HepG2 (cell line): ENCODE measurements at regions not wholly inside any gene's neighbourhood (a gene's known extent, or its start where the extent isn't known, plus 50 kb on each side); places are given as distances from the start of the nearest gene placed in this dataset.
A peak's percentile ranks its signal among the peaks of the same experiment; 100 is the strongest.

Experiments
- ATAC-seq: fragments of 200-7000 bp; cut with Tn5 transposase; 3 replicates; pipeline ENCODE4 v1.9.1; 2020; ENCODE audit warnings: mild to moderate bottlenecking, moderate library complexity
- BruUV-seq: library from RNA; stranded (reverse); fragments of 400-500 nt; replicated peaks from 2 replicates; lab custom pipeline; 2021; lab: Mats Ljungman, UMichigan
- CTCF ChIA-PET: fragments of 300-600 bp; formaldehyde crosslinking; extraction: SDS; loops from one replicate; lab custom pipeline; 2021; ENCODE audit warnings: low total read pairs, inconsistent platforms, low intra/inter-chr PET ratio; lab: Yijun Ruan, JAX
- POLR2A ChIA-PET: fragments of 350-600 bp; sonication (Branson Sonifier 250); formaldehyde crosslinking; loops from one replicate; lab custom pipeline; 2020; ENCODE audit warnings: antibody characterized with exemption, inconsistent platforms; lab: Yijun Ruan, JAX
- DNase-seq: peaks from one replicate; pipeline ENCODE4 v3.0.0-alpha.2; 2015; ENCODE audit warnings: low spot score
- FAIRE-seq: peaks from 3 replicates; lab custom pipeline; 2011; peaks lifted over from hg19 to GRCh38; lab: Jason Lieb, UNC
- H2AFZ ChIP-seq: one replicate; pipeline ENCODE4 v1.6.1; 2011; ENCODE audit warnings: low read length, inconsistent platforms
- H3K27ac ChIP-seq: fragments of 300-600 bp; 3 replicates; pipeline ENCODE4 v1.8.0; 2011; ENCODE audit warnings: mixed run types, mild to moderate bottlenecking, mixed read lengths, low read length, inconsistent platforms; ENCODE audit not compliant: insufficient read depth; ENCODE audit errors: extremely low read length
- H3K27me3 ChIP-seq, 2 experiments: fragments of 200-600 bp in 1 of 2; 2 replicates in 1 of 2; 3 replicates in 1 of 2; pipeline versions ENCODE4 v1.6.0 to v1.8.0; 2011; ENCODE audit warnings: low read length in 2 of 2, mild to moderate bottlenecking in 2 of 2, moderate library complexity in 2 of 2, inconsistent platforms in 1 of 2; ENCODE audit not compliant: insufficient read depth in 2 of 2, control insufficient read depth in 1 of 2
- H3K36me3 ChIP-seq, 2 experiments: fragments of 200-600 bp in 1 of 2; replicated peaks in 1 of 2; 2 replicates in 1 of 2; 3 replicates in 1 of 2; pipeline versions ENCODE4 v1.5.1 to v1.8.0; 2011; ENCODE audit warnings: low read length in 2 of 2, inconsistent platforms in 1 of 2; ENCODE audit not compliant: insufficient read depth in 2 of 2, control insufficient read depth in 1 of 2
- H3K4me1 ChIP-seq: 2 replicates; pipeline ENCODE4 v1.5.1; 2012; ENCODE audit warnings: low read length, inconsistent platforms; ENCODE audit not compliant: insufficient read depth
- H3K4me2 ChIP-seq: 2 replicates; pipeline ENCODE4 v1.6.0; 2011; ENCODE audit warnings: low read depth, low read length, inconsistent platforms
- H3K4me3 ChIP-seq, 3 experiments: fragments of 200-600 bp in 1 of 3; sonication (generic), shearing (Covaris generic) in 1 of 3; replicated peaks in 1 of 3; 2 replicates each; pipeline ENCODE4 v1.5.1; 2011 to 2016; ENCODE audit warnings: low read length in 3 of 3, inconsistent platforms in 2 of 3, low read depth in 2 of 3, mild to moderate bottlenecking in 2 of 3, control low read depth in 1 of 3, mixed read lengths in 1 of 3; ENCODE audit not compliant: insufficient read depth in 1 of 3
- H3K79me2 ChIP-seq: one replicate; pipeline ENCODE4 v1.6.1; 2011; ENCODE audit warnings: low read length, inconsistent platforms; ENCODE audit not compliant: insufficient read depth
- H3K9ac ChIP-seq: 2 replicates; pipeline ENCODE4 v1.6.0; 2011; ENCODE audit warnings: mild to moderate bottlenecking, low read depth, low read length, inconsistent platforms; ENCODE audit not compliant: insufficient read depth
- H3K9me3 ChIP-seq: 2 replicates; pipeline ENCODE4 v1.5.1; 2012; ENCODE audit warnings: mild to moderate bottlenecking, low read length
- H4K20me1 ChIP-seq: 2 replicates; pipeline ENCODE4 v1.6.0; 2011; ENCODE audit warnings: inconsistent platforms, mild to moderate bottlenecking, low read length, moderate library complexity; ENCODE audit not compliant: insufficient read depth
- BRCA1 ChIP-seq: sonication (generic); formaldehyde crosslinking; IDR thresholded peaks from 2 replicates; pipeline ENCODE4 v1.4.0; 2020; ENCODE audit warnings: missing genetic modification reagents
- KDM5B ChIP-seq: sonication (generic); formaldehyde crosslinking; IDR thresholded peaks from 2 replicates; pipeline ENCODE4 v1.4.0; 2020; ENCODE audit warnings: missing genetic modification reagents, mild to moderate bottlenecking, borderline replicate concordance
- STAG1 ChIP-seq: sonication (generic); formaldehyde crosslinking; IDR thresholded peaks from 2 replicates; pipeline ENCODE4 v1.4.0; 2020; ENCODE audit warnings: missing genetic modification reagents
- ZBTB38 ChIP-seq: sonication (generic); formaldehyde crosslinking; IDR thresholded peaks from 2 replicates; pipeline ENCODE4 v1.5.1; 2020; ENCODE audit warnings: mild to moderate bottlenecking, missing genetic modification reagents
- ZFX ChIP-seq: sonication (generic); formaldehyde crosslinking; IDR thresholded peaks from 2 replicates; pipeline ENCODE4 v1.4.0; 2020; ENCODE audit warnings: mild to moderate bottlenecking, low read depth, missing genetic modification reagents, moderate library complexity
- ZNF30 ChIP-seq: sonication (generic); formaldehyde crosslinking; IDR thresholded peaks from 2 replicates; pipeline ENCODE4 v1.5.0; 2020; ENCODE audit warnings: mild to moderate bottlenecking, missing genetic modification reagents
- ZNF337 ChIP-seq: sonication (generic); formaldehyde crosslinking; IDR thresholded peaks from 2 replicates; pipeline ENCODE4 v1.5.1; 2020; ENCODE audit warnings: missing genetic modification reagents, low read depth, mild to moderate bottlenecking, borderline replicate concordance
- ZNF550 ChIP-seq: sonication (generic); formaldehyde crosslinking; IDR thresholded peaks from 2 replicates; pipeline ENCODE4 v1.4.0; 2020; ENCODE audit warnings: mild to moderate bottlenecking, missing genetic modification reagents, borderline replicate concordance
- WGBS: methylation state at CpG from one replicate; pipeline ENCODE4 v1.1.6; 2017; ENCODE audit warnings: low lambda C conversion rate; 5-methylcytosine and 5-hydroxymethylcytosine counted together
- in situ Hi-C: cut with HindIII; loops from 2 replicates; pipeline ENCODE4 v1.10.0; 2017; ENCODE audit warnings: low pct_unique_long_range_greater_than_20kb; ENCODE audit not compliant: extremely low pct_ligation_motif_present
- intact Hi-C: fragments of 100-400 bp; cut with micrococcal nuclease; formaldehyde crosslinking; loops from one replicate; pipeline ENCODE4 v1.10.0; 2022; ENCODE audit not compliant: unreplicated experiment
- TF ChIP-seq, protein P1 (sequence below): sonication (generic); formaldehyde crosslinking; IDR thresholded peaks from 2 replicates; pipeline ENCODE4 v1.4.0; 2020; ENCODE audit warnings: missing genetic modification reagents, borderline replicate concordance
- TF ChIP-seq, protein P2 (sequence below): sonication (generic); formaldehyde crosslinking; IDR thresholded peaks from 2 replicates; pipeline ENCODE4 v1.5.1; 2020; ENCODE audit warnings: mild to moderate bottlenecking, missing genetic modification reagents, moderate library complexity
- TF ChIP-seq, protein P3 (sequence below): sonication (generic); formaldehyde crosslinking; IDR thresholded peaks from 2 replicates; pipeline ENCODE4 v1.4.0; 2020; ENCODE audit warnings: missing genetic modification reagents

DNA sequence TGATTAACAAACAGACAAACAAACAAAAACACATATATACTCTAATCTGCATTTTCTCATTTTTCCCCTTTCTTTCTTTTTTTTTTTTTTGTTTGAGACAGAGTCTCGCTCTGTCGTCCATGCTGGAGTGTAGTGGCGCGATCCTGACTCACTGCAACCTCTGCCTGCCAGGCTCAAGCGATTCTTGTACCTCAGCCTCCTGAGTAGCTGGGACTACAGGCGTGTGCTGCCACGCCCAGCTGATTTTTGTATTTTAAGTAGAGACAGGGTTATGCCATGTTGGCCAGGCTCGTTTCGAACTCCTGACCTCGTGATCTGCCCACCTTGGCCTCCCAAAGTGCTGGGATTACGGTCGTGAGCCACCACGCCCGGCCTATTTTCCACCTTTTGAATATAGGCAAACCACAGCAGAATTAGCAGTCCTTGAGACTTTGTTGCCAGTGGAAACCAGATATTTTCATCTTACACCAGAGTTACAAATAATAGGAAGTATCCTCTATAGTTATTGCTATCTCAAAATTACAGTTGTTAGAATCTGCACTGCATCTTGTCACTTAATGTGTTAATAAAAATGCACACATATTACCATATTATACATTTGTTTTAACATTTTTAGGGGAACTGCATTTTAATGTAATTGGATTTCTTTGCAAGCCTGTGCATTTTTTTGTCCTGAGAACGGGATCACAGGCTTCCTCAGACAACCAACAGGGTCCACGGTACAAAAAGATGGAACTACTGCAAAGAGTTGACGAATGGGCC lies 208.2 kb upstream of the ZNF217 start:
- Histone ChIP-seq H3K27me3 (no peaks in the 10 kb centered on the region), H3K9me3 (no peaks in the 10 kb centered on the region), H3K79me2 (no peaks in the 10 kb centered on the region), H3K4me1 (peaks cover 94% of the 10 kb centered on the region), H3K36me3 (no peaks in the 10 kb centered on the region), H3K9ac (peak overlapping the region; percentile 66), H3K4me3 (peak overlapping the region in 2 of 3 experiments; percentile 22 to 48; a peak in 2 of 6 replicates), H2AFZ (no peak overlapping the region), H3K4me2 (peak overlapping the region; percentile 82), H4K20me1 (no peaks in the 10 kb centered on the region), H3K27ac (peak overlapping the region; percentile 86)
- 70% methylated on average over 17 of the region's 17 CpGs for WGBS
- POLR2A ChIA-PET: interaction anchor here (1.7 to 4.0 kb wide), 11 partner anchors 10 to 332 kb away, joined by 5 to 58 read pairs (median 17); no protein-coding TSS in a partner anchor
- ATAC-seq (peak; percentile 12), DNase-seq (no peak), FAIRE-seq (no peak)
- CTCF ChIA-PET: interaction anchor here (1.1 kb wide), 1 partner anchor 224 kb away, joined by 3 read pairs; no protein-coding TSS in a partner anchor
- no TSS peak for BruUV-seq
- in situ Hi-C loops: no loop called here
- intact Hi-C loops: loop anchor here (1.0 to 5.0 kb wide), 7 partner anchors 29 to 222 kb away; no protein-coding TSS in a partner anchor
- TF ChIP-seq ZNF30 (CRISPR knock-in tag) (no peak), STAG1 (CRISPR knock-in tag) (0 out of 2 replicates have a peak, but pooled peaks have one; percentile 3), KDM5B (CRISPR knock-in tag) (peak; percentile 38; the same call in 1 of the 2 replicates), ZNF337 (no peak), ZNF550 (CRISPR knock-in tag) (0 out of 2 replicates have a peak, but pooled peaks have one; percentile 79), ZFX (CRISPR knock-in tag) (no peak), ZBTB38 (CRISPR knock-in tag) (peak; percentile 94), BRCA1 (CRISPR knock-in tag) (no peak)
- TF ChIP-seq, protein P1, sequence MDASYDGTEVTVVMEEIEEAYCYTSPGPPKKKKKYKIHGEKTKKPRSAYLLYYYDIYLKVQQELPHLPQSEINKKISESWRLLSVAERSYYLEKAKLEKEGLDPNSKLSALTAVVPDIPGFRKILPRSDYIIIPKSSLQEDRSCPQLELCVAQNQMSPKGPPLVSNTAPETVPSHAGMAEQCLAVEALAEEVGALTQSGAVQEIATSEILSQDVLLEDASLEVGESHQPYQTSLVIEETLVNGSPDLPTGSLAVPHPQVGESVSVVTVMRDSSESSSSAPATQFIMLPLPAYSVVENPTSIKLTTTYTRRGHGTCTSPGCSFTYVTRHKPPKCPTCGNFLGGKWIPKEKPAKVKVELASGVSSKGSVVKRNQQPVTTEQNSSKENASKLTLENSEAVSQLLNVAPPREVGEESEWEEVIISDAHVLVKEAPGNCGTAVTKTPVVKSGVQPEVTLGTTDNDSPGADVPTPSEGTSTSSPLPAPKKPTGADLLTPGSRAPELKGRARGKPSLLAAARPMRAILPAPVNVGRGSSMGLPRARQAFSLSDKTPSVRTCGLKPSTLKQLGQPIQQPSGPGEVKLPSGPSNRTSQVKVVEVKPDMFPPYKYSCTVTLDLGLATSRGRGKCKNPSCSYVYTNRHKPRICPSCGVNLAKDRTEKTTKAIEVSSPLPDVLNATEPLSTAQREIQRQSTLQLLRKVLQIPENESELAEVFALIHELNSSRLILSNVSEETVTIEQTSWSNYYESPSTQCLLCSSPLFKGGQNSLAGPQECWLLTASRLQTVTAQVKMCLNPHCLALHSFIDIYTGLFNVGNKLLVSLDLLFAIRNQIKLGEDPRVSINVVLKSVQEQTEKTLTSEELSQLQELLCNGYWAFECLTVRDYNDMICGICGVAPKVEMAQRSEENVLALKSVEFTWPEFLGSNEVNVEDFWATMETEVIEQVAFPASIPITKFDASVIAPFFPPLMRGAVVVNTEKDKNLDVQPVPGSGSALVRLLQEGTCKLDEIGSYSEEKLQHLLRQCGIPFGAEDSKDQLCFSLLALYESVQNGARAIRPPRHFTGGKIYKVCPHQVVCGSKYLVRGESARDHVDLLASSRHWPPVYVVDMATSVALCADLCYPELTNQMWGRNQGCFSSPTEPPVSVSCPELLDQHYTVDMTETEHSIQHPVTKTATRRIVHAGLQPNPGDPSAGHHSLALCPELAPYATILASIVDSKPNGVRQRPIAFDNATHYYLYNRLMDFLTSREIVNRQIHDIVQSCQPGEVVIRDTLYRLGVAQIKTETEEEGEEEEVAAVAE (CRISPR knock-in tag): no peak
- TF ChIP-seq, protein P2, sequence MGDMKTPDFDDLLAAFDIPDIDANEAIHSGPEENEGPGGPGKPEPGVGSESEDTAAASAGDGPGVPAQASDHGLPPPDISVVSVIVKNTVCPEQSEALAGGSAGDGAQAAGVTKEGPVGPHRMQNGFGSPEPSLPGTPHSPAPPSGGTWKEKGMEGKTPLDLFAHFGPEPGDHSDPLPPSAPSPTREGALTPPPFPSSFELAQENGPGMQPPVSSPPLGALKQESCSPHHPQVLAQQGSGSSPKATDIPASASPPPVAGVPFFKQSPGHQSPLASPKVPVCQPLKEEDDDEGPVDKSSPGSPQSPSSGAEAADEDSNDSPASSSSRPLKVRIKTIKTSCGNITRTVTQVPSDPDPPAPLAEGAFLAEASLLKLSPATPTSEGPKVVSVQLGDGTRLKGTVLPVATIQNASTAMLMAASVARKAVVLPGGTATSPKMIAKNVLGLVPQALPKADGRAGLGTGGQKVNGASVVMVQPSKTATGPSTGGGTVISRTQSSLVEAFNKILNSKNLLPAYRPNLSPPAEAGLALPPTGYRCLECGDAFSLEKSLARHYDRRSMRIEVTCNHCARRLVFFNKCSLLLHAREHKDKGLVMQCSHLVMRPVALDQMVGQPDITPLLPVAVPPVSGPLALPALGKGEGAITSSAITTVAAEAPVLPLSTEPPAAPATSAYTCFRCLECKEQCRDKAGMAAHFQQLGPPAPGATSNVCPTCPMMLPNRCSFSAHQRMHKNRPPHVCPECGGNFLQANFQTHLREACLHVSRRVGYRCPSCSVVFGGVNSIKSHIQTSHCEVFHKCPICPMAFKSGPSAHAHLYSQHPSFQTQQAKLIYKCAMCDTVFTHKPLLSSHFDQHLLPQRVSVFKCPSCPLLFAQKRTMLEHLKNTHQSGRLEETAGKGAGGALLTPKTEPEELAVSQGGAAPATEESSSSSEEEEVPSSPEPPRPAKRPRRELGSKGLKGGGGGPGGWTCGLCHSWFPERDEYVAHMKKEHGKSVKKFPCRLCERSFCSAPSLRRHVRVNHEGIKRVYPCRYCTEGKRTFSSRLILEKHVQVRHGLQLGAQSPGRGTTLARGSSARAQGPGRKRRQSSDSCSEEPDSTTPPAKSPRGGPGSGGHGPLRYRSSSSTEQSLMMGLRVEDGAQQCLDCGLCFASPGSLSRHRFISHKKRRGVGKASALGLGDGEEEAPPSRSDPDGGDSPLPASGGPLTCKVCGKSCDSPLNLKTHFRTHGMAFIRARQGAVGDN: peak; percentile 56
- TF ChIP-seq, protein P3, sequence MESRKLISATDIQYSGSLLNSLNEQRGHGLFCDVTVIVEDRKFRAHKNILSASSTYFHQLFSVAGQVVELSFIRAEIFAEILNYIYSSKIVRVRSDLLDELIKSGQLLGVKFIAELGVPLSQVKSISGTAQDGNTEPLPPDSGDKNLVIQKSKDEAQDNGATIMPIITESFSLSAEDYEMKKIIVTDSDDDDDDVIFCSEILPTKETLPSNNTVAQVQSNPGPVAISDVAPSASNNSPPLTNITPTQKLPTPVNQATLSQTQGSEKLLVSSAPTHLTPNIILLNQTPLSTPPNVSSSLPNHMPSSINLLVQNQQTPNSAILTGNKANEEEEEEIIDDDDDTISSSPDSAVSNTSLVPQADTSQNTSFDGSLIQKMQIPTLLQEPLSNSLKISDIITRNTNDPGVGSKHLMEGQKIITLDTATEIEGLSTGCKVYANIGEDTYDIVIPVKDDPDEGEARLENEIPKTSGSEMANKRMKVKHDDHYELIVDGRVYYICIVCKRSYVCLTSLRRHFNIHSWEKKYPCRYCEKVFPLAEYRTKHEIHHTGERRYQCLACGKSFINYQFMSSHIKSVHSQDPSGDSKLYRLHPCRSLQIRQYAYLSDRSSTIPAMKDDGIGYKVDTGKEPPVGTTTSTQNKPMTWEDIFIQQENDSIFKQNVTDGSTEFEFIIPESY (CRISPR knock-in tag): peak; percentile 59; the same call in 1 of the 2 replicates
